Activated CD8-positive, alpha-beta T cell treated with anti-CD3 and anti-CD28 coated beads, Interleukin-2, amount 10 ng/mL, durations not matched to agents 7 days and 5 days (primary cell): ENCODE measurements at regions not wholly inside any gene's neighbourhood (a gene's known extent, or its start where the extent isn't known, plus 50 kb on each side); places are given as distances from the start of the nearest gene placed in this dataset.

Experiments used
- ATAC-seq: fragments of 150-1000 bp; cut with Tn5 transposase; one replicate; pipeline ENCODE4 v1.10.0; 2021; ENCODE audit warnings: moderate library complexity
- CTCF ChIA-PET: fragments of 350-600 bp; sonication (Branson Sonifier 250); formaldehyde crosslinking; loops from one replicate; lab custom pipeline; 2021; ENCODE audit warnings: antibody characterized with exemption; lab: Charles Lee
- POLR2A ChIA-PET: fragments of 350-600 bp; sonication (Branson Sonifier 250); formaldehyde crosslinking; loops from one replicate; lab custom pipeline; 2021; ENCODE audit warnings: antibody characterized with exemption; lab: Charles Lee
- DNase-seq: peaks from one replicate; pipeline ENCODE4 v3.0.0-alpha.2; 2020
- H3K27ac Mint-ChIP-seq: one replicate; pipeline ENCODE4 v1.8.0; 2021; ENCODE audit warnings: mild to moderate bottlenecking, mixed read lengths
- H3K27me3 Mint-ChIP-seq: one replicate; pipeline ENCODE4 v1.8.0; 2021; ENCODE audit warnings: low read depth, mixed read lengths
- H3K36me3 Mint-ChIP-seq: one replicate; pipeline ENCODE4 v1.8.0; 2021; ENCODE audit warnings: low read depth, mixed read lengths
- H3K4me1 Mint-ChIP-seq: one replicate; pipeline ENCODE4 v1.8.0; 2021; ENCODE audit warnings: low read depth, mixed read lengths
- H3K4me3 Mint-ChIP-seq: one replicate; pipeline ENCODE4 v1.8.0; 2021; ENCODE audit warnings: mild to moderate bottlenecking, mixed read lengths
- H3K9me3 Mint-ChIP-seq: one replicate; pipeline ENCODE4 v1.8.0; 2022; ENCODE audit warnings: mixed read lengths; ENCODE audit not compliant: insufficient read depth

GRCh38 chr12:124637163-124637562, 69.8 kb upstream of the NCOR2 start:
- H3K4me1 Mint-ChIP-seq, result peaks cover 9% of the 10 kb centered on the region
- DNase-seq, result no peak

DNA sequence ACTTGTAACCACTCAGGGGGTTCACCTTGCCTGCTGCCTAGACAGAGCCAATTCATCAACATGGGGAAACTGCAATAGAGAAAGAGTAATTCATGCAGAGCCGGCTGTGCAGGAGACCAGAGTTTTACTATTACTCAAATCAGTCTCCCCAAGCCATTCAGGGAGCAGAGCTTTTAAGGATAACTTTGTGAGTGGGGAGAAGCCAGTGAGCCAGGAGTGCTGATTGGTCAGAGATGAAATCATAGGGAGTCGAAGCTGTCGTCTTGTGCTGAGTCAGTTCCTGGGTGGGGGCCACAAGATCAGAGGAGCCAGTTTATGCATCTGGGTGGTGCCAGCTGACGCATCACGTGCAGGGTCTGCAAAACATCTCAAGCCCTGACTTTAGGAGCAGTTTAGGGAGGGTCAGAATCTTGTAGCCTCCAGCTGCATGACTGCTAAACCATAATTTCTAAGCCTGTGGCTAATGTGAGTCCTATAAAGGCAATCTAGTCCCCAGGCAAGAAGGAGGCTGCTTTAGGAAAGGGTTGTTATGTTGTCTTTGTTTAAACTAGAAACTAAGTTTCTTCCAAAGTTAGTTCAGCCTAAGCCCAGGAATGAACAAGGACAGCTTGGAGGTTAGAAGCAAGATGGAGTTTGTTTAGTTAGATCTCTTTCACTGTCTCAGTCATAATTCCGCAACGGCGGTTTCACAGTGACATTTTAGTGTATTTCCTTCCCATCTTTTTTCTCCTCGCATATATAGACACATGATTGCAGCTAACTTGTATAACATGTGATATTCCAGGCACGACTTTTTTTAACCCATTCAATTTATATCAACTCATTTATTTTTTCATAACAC, 68.9 kb upstream of the NCOR2 start:
- ATAC-seq (no peak), DNase-seq (peak; percentile 60)
- no peaks in the 10 kb centered on the region for H3K36me3 Mint-ChIP-seq
- CTCF ChIA-PET, result no interaction called here
- no peaks in the 10 kb centered on the region for H3K27me3 Mint-ChIP-seq
- H3K27ac Mint-ChIP-seq, result no peak overlapping the region
- peaks cover 9% of the 10 kb centered on the region for H3K4me1 Mint-ChIP-seq
- H3K9me3 Mint-ChIP-seq, result no peaks in the 10 kb centered on the region
- H3K4me3 Mint-ChIP-seq, result no peak overlapping the region
- POLR2A ChIA-PET, result interaction anchor here (0.5 to 0.6 kb wide), 2 partner anchors 10 to 873 kb away, joined by 3 read pairs; no protein-coding TSS in a partner anchor

More at GRCh38 chr12:124637163-124637562, 69.8 kb upstream of the NCOR2 start:
- no peak for ATAC-seq
- H3K4me3 Mint-ChIP-seq, result no peak overlapping the region
- H3K9me3 Mint-ChIP-seq, result no peaks in the 10 kb centered on the region
- ChIA-PET POLR2A (no interaction called here), CTCF (no interaction called here)
- no peak overlapping the region for H3K27ac Mint-ChIP-seq
- no peaks in the 10 kb centered on the region for H3K27me3 Mint-ChIP-seq
- no peaks in the 10 kb centered on the region for H3K36me3 Mint-ChIP-seq

- Mint-ChIP-seq H3K4me1 (peaks cover 9% of the 10 kb centered on the region), H3K27ac (no peak overlapping the region), H3K27me3 (no peaks in the 10 kb centered on the region), H3K9me3 (no peaks in the 10 kb centered on the region), H3K4me3 (no peak overlapping the region), H3K36me3 (no peaks in the 10 kb centered on the region)
- ATAC-seq, result no peak
- CTCF ChIA-PET, result no interaction called here
- POLR2A ChIA-PET, result no interaction called here
- no peak for DNase-seq
These were observed 67.9 kb upstream of the NCOR2 start for GRCh38 chr12:124635316-124635715.

- CTCF ChIA-PET, result no interaction called here
- POLR2A ChIA-PET, result no interaction called here
- H3K9me3 Mint-ChIP-seq, result no peaks in the 10 kb centered on the region
- no peak for DNase-seq
- ATAC-seq, result no peak
- H3K27ac Mint-ChIP-seq, result no peak overlapping the region
- no peak overlapping the region for H3K4me3 Mint-ChIP-seq
- no peaks in the 10 kb centered on the region for H3K36me3 Mint-ChIP-seq
- H3K27me3 Mint-ChIP-seq, result no peaks in the 10 kb centered on the region
- peaks cover 9% of the 10 kb centered on the region for H3K4me1 Mint-ChIP-seq
These were observed 66.3 kb upstream of the NCOR2 start for GRCh38 chr12:124633365-124634362.

DNA sequence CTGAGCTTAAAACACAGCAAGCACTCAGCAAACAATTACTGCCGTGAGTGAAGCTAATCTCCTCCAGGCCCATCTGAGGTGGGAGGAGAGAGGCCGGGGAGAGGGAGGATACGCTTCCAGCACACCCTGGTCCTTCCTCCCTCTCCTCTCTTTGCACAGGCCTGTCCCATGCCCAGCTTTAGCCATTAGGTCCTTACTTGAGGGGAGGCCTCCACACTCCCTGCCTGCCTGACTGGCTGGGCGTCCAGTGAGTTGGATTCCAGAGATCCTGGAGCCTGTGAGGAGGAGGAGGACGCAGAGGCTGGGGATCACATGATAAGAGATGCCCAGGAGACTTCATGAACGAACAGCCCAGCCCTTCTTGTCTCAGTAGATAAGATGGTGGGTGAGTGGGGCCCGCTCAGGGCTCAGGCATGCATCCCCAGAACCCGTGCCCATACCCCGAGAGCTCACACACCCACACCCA, 65.1 kb upstream of the NCOR2 start:
- no peak for ATAC-seq
- H3K36me3 Mint-ChIP-seq, result no peaks in the 10 kb centered on the region
- no peaks in the 10 kb centered on the region for H3K9me3 Mint-ChIP-seq
- no peaks in the 10 kb centered on the region for H3K27me3 Mint-ChIP-seq
- no peak overlapping the region for H3K27ac Mint-ChIP-seq
- no peak for DNase-seq
- H3K4me3 Mint-ChIP-seq, result no peak overlapping the region
- ChIA-PET POLR2A (interaction anchor here (0.6 kb wide), 1 partner anchor 18 kb away, joined by 3 read pairs; no protein-coding TSS in a partner anchor), CTCF (no interaction called here)
- H3K4me1 Mint-ChIP-seq, result peaks cover 9% of the 10 kb centered on the region

DNA sequence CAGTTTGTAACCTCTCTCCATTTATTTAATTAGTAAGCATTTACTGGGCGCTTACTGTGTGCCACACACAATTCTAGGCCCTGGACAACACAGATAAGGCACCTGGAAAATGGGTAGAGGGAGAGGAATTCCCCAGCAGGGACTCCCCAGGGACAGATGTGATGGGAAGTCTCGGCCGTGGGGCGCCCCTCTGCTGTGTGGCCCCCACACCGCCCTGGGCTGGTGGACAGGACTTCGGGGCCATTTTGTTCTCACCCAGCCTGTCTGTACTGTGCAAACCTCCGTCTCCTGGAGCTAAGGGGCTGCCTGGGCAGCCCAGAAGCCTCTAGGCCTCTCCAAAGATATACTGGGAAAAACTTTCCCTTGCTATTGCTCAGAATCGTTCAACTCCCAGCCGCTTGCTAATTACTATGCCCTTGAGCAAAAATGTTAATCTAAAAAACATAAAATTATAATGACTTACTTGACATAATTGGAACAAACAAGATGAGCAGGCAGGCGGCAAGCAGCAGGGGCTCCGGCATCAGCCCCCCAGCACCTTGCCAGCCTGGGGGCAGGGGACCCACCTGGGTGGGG, 64.4 kb upstream of the NCOR2 start:
- Mint-ChIP-seq H3K27ac (no peak overlapping the region), H3K4me3 (no peak overlapping the region), H3K27me3 (no peaks in the 10 kb centered on the region), H3K4me1 (peaks cover 9% of the 10 kb centered on the region), H3K36me3 (no peaks in the 10 kb centered on the region), H3K9me3 (no peaks in the 10 kb centered on the region)
- ATAC-seq (no peak), DNase-seq (no peak)
- CTCF ChIA-PET, result no interaction called here
- POLR2A ChIA-PET, result no interaction called here

- H3K36me3 Mint-ChIP-seq, result no peaks in the 10 kb centered on the region
- peaks cover under 1% of the 10 kb centered on the region for H3K4me1 Mint-ChIP-seq
- ChIA-PET POLR2A (no interaction called here), CTCF (no interaction called here)
- DNase-seq, result no peak
- H3K27me3 Mint-ChIP-seq, result no peaks in the 10 kb centered on the region
- H3K4me3 Mint-ChIP-seq, result no peak overlapping the region
- ATAC-seq, result no peak
- H3K9me3 Mint-ChIP-seq, result no peaks in the 10 kb centered on the region
- H3K27ac Mint-ChIP-seq, result no peak overlapping the region
These were observed 63.4 kb upstream of the NCOR2 start for GRCh38 chr12:124630791-124631313.

DNA sequence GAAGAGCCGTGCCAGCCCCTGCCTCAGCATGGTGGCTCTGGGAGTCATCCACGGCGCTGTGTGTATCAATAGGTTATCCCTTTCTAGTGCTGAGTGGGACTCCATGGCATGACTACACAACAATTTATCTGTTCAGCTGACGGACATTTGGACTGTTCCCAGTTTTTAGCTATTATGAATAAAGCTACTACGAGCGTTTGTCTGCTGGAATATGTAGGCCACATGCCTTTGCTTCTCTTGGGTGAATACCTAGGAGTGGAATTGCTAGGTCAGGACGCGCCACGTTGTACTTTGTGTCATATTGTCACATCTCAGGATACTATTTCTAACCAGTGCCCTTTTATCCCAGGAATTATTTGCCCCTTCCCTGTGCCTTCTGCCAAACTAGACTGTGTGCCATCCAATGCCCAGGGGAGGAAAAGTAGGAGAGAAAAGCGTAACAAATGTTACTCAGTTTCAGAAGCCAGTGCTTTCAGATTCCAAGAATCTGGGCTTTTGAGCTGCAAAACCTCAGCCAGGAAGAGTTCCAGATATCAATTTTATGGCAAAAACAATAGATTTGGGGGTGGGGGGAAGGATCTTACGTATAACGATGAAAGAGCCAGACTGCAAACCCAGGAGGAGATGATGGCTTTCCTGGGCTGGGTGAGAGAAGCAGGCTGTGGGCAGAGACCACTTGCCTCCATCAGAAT, 62.5 kb upstream of the NCOR2 start:
- no peaks in the 10 kb centered on the region for H3K36me3 Mint-ChIP-seq

GRCh38 chr12:124629117-124629516, 61.7 kb upstream of the NCOR2 start:
- H3K4me3 Mint-ChIP-seq, result no peak overlapping the region
- no peaks in the 10 kb centered on the region for H3K4me1 Mint-ChIP-seq
- ATAC-seq (no peak), DNase-seq (no peak)
- ChIA-PET POLR2A (no interaction called here), CTCF (interaction anchor here (0.7 to 1.0 kb wide), 2 partner anchors 100 to 144 kb away, joined by 3 read pairs; no protein-coding TSS in a partner anchor)
- no peaks in the 10 kb centered on the region for H3K9me3 Mint-ChIP-seq
- H3K36me3 Mint-ChIP-seq, result no peaks in the 10 kb centered on the region
- H3K27me3 Mint-ChIP-seq, result no peaks in the 10 kb centered on the region
- H3K27ac Mint-ChIP-seq, result no peak overlapping the region

More for the DNA sequence above, 62.5 kb upstream of the NCOR2 start:
- H3K27ac Mint-ChIP-seq, result no peak overlapping the region
- ChIA-PET POLR2A (no interaction called here), CTCF (interaction anchor here (0.7 to 1.0 kb wide), 2 partner anchors 101 to 143 kb away, joined by 3 read pairs; no protein-coding TSS in a partner anchor)
- no peaks in the 10 kb centered on the region for H3K4me1 Mint-ChIP-seq
- no peak for DNase-seq
- no peak for ATAC-seq
- no peak overlapping the region for H3K4me3 Mint-ChIP-seq
- no peaks in the 10 kb centered on the region for H3K27me3 Mint-ChIP-seq
- no peaks in the 10 kb centered on the region for H3K9me3 Mint-ChIP-seq

DNA sequence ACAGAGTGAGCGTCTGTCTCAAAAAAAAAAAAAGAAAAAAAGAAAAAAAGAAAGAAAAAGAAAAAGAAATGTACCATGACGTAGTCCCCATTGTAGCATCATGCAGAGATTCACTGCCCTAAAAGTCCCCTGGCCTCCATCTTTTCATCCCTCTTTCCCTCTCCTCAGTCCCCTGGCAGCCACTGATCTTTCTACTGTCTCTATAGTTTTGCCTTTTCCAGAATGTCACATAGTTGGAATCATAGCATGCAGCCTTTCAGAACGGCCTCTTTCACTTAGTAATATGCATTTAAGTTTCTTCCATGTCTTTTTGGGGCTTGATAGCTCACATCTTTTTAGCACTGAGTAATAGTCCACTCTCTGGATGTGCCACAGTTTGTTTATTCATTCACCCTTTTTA, 60.5 kb upstream of the NCOR2 start:
- DNase-seq, result no peak
- ChIA-PET CTCF (no interaction called here), POLR2A (no interaction called here)
- no peaks in the 10 kb centered on the region for H3K4me1 Mint-ChIP-seq
- H3K9me3 Mint-ChIP-seq, result no peaks in the 10 kb centered on the region
- H3K4me3 Mint-ChIP-seq, result no peak overlapping the region
- no peaks in the 10 kb centered on the region for H3K27me3 Mint-ChIP-seq
- ATAC-seq, result no peak
- no peak overlapping the region for H3K27ac Mint-ChIP-seq
- H3K36me3 Mint-ChIP-seq, result no peaks in the 10 kb centered on the region

GRCh38 chr12:124626971-124627411, 59.6 kb upstream of the NCOR2 start:
- Mint-ChIP-seq H3K9me3 (no peaks in the 10 kb centered on the region), H3K4me3 (no peak overlapping the region), H3K27me3 (no peaks in the 10 kb centered on the region), H3K4me1 (no peaks in the 10 kb centered on the region), H3K36me3 (no peaks in the 10 kb centered on the region), H3K27ac (no peak overlapping the region)
- DNase-seq (no peak), ATAC-seq (no peak)
- CTCF ChIA-PET, result no interaction called here
- POLR2A ChIA-PET, result interaction anchor here (0.6 kb wide), 1 partner anchor 9 kb away, joined by 3 read pairs; no protein-coding TSS in a partner anchor
